CD4-positive, CD25-positive, alpha-beta regulatory T cell (primary cell): ENCODE measurements at regions not wholly inside any gene's neighbourhood (a gene's known extent, or its start where the extent isn't known, plus 50 kb on each side); places are given as distances from the start of the nearest gene placed in this dataset.

Experiments
- ATAC-seq, 2 donors: fragments of 150-1000 bp; cut with Tn5 transposase; one replicate each; pipeline ENCODE4 v1.10.0; 2021; ENCODE audit warnings: low read depth in 2 of 2, moderate number of reproducible peaks in 2 of 2, moderate library complexity in 1 of 2
- DNase-seq, 3 donors: peaks; one replicate each; pipeline versions ENCODE4 v3.0.0 to v3.0.0-alpha.2; 2012 to 2022; ENCODE audit warnings: mixed read lengths in 1 of 3
- H3K27ac ChIP-seq: one replicate; pipeline ENCODE4 v1.7.0; 2013; ENCODE audit warnings: mild to moderate bottlenecking, low read length; ENCODE audit not compliant: insufficient read depth, poor library complexity, severe bottlenecking
- H3K27me3 ChIP-seq: one replicate; pipeline ENCODE4 v1.7.0; 2013; ENCODE audit warnings: low read length; ENCODE audit not compliant: control insufficient read depth, insufficient read depth
- H3K36me3 ChIP-seq: one replicate; pipeline ENCODE4 v1.7.0; 2013; ENCODE audit warnings: mild to moderate bottlenecking, low read length, moderate library complexity; ENCODE audit not compliant: control insufficient read depth, insufficient read depth
- H3K4me1 ChIP-seq: 2 replicates; pipeline ENCODE4 v1.7.0; 2013; ENCODE audit warnings: mild to moderate bottlenecking, low read length; ENCODE audit not compliant: insufficient read depth, control insufficient read depth, poor library complexity, severe bottlenecking
- H3K4me3 ChIP-seq: one replicate; pipeline ENCODE4 v1.7.0; 2013; ENCODE audit warnings: low read depth, mild to moderate bottlenecking, low read length, moderate library complexity
- H3K9me3 ChIP-seq, 2 experiments: 1 replicate in 1 of 2; 2 replicates in 1 of 2; pipeline ENCODE4 v1.7.0; 2013; ENCODE audit warnings: low read length in 2 of 2, mild to moderate bottlenecking in 1 of 2, moderate library complexity in 1 of 2; ENCODE audit not compliant: control insufficient read depth in 2 of 2
- H3K27ac Mint-ChIP-seq, 3 donors: one replicate each; pipeline ENCODE4 v1.8.0; 2020 to 2022; ENCODE audit warnings: mild to moderate bottlenecking in 3 of 3, mixed read lengths in 3 of 3, moderate library complexity in 2 of 3
- H3K27me3 Mint-ChIP-seq: one replicate; pipeline ENCODE4 v1.8.0; 2022; ENCODE audit warnings: mild to moderate bottlenecking, mixed read lengths
- H3K36me3 Mint-ChIP-seq: one replicate; pipeline ENCODE4 v1.8.0; 2020; ENCODE audit warnings: mixed read lengths
- H3K4me1 Mint-ChIP-seq, 4 donors: one replicate each; pipeline ENCODE4 v1.8.0; 2020 to 2022; ENCODE audit warnings: mixed read lengths in 4 of 4, mild to moderate bottlenecking in 1 of 4
- H3K4me3 Mint-ChIP-seq, 4 donors: one replicate each; pipeline ENCODE4 v1.8.0; 2020 to 2022; ENCODE audit warnings: mild to moderate bottlenecking in 4 of 4, mixed read lengths in 4 of 4, moderate library complexity in 3 of 4
- H3K9me3 Mint-ChIP-seq, 7 donors: one replicate each; pipeline ENCODE4 v1.8.0; 2020 to 2022; ENCODE audit warnings: mixed read lengths in 7 of 7, mild to moderate bottlenecking in 3 of 7, moderate library complexity in 2 of 7

GRCh38 chr22:19619144-19620009, 94.9 kb upstream of the SEPTIN5 start:
- H3K27ac ChIP-seq = no peak overlapping the region

GRCh38 chr22:19620742-19621371, 93.4 kb upstream of the SEPTIN5 start:
- H3K4me1 Mint-ChIP-seq = peaks cover 0 to 13% (median under 1%) of the 10 kb centered on the region in 4 donors
- H3K9me3 Mint-ChIP-seq = no peaks in the 10 kb centered on the region
- ATAC-seq (no peak), DNase-seq (no peak)
- H3K36me3 Mint-ChIP-seq = no peaks in the 10 kb centered on the region
- H3K27ac Mint-ChIP-seq = peak overlapping the region in 1 of 3 donors; percentile 69
- H3K27me3 ChIP-seq = no peaks in the 10 kb centered on the region
- no peak overlapping the region for H3K4me3 ChIP-seq
- no peak overlapping the region for H3K4me3 Mint-ChIP-seq
- no peak overlapping the region for H3K27ac ChIP-seq
- no peaks in the 10 kb centered on the region for H3K4me1 ChIP-seq
- H3K36me3 ChIP-seq = no peaks in the 10 kb centered on the region
- no peaks in the 10 kb centered on the region for H3K27me3 Mint-ChIP-seq
- H3K9me3 ChIP-seq = no peaks in the 10 kb centered on the region

More at GRCh38 chr22:19619144-19620009, 94.9 kb upstream of the SEPTIN5 start:
- Histone ChIP-seq H3K36me3 (no peaks in the 10 kb centered on the region), H3K4me3 (no peak overlapping the region), H3K9me3 (no peaks in the 10 kb centered on the region), H3K4me1 (no peaks in the 10 kb centered on the region), H3K27me3 (no peaks in the 10 kb centered on the region)
- ATAC-seq = no peak
- Mint-ChIP-seq H3K27me3 (no peaks in the 10 kb centered on the region), H3K4me1 (peaks cover 0 to 13% (median under 1%) of the 10 kb centered on the region in 4 donors), H3K9me3 (no peaks in the 10 kb centered on the region), H3K27ac (peak overlapping the region in 1 of 3 donors; percentile 22), H3K36me3 (no peaks in the 10 kb centered on the region), H3K4me3 (no peak overlapping the region)
- DNase-seq = peak in 1 of 3 donors; percentile 53

GRCh38 chr22:19621373-19622060, 92.8 kb upstream of the SEPTIN5 start:
- no peaks in the 10 kb centered on the region for H3K9me3 Mint-ChIP-seq
- no peaks in the 10 kb centered on the region for H3K36me3 Mint-ChIP-seq
- Histone ChIP-seq H3K4me3 (no peak overlapping the region), H3K27ac (no peak overlapping the region), H3K4me1 (no peaks in the 10 kb centered on the region), H3K9me3 (no peaks in the 10 kb centered on the region), H3K36me3 (no peaks in the 10 kb centered on the region), H3K27me3 (no peaks in the 10 kb centered on the region)
- peaks cover 0 to 13% (median under 1%) of the 10 kb centered on the region in 4 donors for H3K4me1 Mint-ChIP-seq
- no peak for DNase-seq
- ATAC-seq = no peak
- H3K27ac Mint-ChIP-seq = peak overlapping the region in 1 of 3 donors; percentile 10
- H3K4me3 Mint-ChIP-seq = no peak overlapping the region
- no peaks in the 10 kb centered on the region for H3K27me3 Mint-ChIP-seq

- H3K9me3 Mint-ChIP-seq = no peaks in the 10 kb centered on the region
- H3K27me3 ChIP-seq = no peaks in the 10 kb centered on the region
- ATAC-seq = peak in 1 of 2 donors; percentile 34
- no peaks in the 10 kb centered on the region for H3K36me3 Mint-ChIP-seq
- peaks cover 0 to 13% (median 0%) of the 10 kb centered on the region in 4 donors for H3K4me1 Mint-ChIP-seq
- H3K27ac ChIP-seq = no peak overlapping the region
- DNase-seq = no peak
- no peaks in the 10 kb centered on the region for H3K9me3 ChIP-seq
- no peaks in the 10 kb centered on the region for H3K36me3 ChIP-seq
- H3K4me3 ChIP-seq = no peak overlapping the region
- H3K27ac Mint-ChIP-seq = peak overlapping the region in 1 of 3 donors; percentile 44
- no peak overlapping the region for H3K4me3 Mint-ChIP-seq
- no peaks in the 10 kb centered on the region for H3K4me1 ChIP-seq
- H3K27me3 Mint-ChIP-seq = no peaks in the 10 kb centered on the region
Observed at GRCh38 chr22:19622061-19622441, 92.3 kb upstream of the SEPTIN5 start.

- Mint-ChIP-seq H3K9me3 (no peaks in the 10 kb centered on the region), H3K4me1 (peaks cover 0 to 3% (median 1%) of the 10 kb centered on the region in 4 donors), H3K36me3 (no peaks in the 10 kb centered on the region), H3K4me3 (no peak overlapping the region), H3K27me3 (no peaks in the 10 kb centered on the region), H3K27ac (no peak overlapping the region)
- ATAC-seq (no peak), DNase-seq (no peak)
- Histone ChIP-seq H3K27me3 (no peaks in the 10 kb centered on the region), H3K4me3 (no peak overlapping the region), H3K27ac (no peak overlapping the region), H3K36me3 (no peaks in the 10 kb centered on the region), H3K9me3 (no peaks in the 10 kb centered on the region), H3K4me1 (peaks cover 4% of the 10 kb centered on the region)
Observed at GRCh38 chr22:19625331-19626041, 88.8 kb upstream of the SEPTIN5 start.

GRCh38 chr22:19626042-19626587, 88.2 kb upstream of the SEPTIN5 start:
- no peaks in the 10 kb centered on the region for H3K36me3 Mint-ChIP-seq
- H3K9me3 Mint-ChIP-seq = no peaks in the 10 kb centered on the region
- peaks cover 0 to 3% (median 1%) of the 10 kb centered on the region in 4 donors for H3K4me1 Mint-ChIP-seq
- no peaks in the 10 kb centered on the region for H3K27me3 Mint-ChIP-seq
- Histone ChIP-seq H3K9me3 (no peaks in the 10 kb centered on the region), H3K4me3 (no peak overlapping the region), H3K4me1 (peaks cover 4% of the 10 kb centered on the region), H3K36me3 (no peaks in the 10 kb centered on the region), H3K27ac (no peak overlapping the region), H3K27me3 (no peaks in the 10 kb centered on the region)
- DNase-seq (no peak), ATAC-seq (no peak)
- peak overlapping the region in 1 of 3 donors; percentile 38 for H3K27ac Mint-ChIP-seq
- H3K4me3 Mint-ChIP-seq = no peak overlapping the region

- Histone ChIP-seq H3K36me3 (no peaks in the 10 kb centered on the region), H3K4me3 (no peak overlapping the region), H3K27me3 (no peaks in the 10 kb centered on the region), H3K27ac (no peak overlapping the region), H3K4me1 (peaks cover 4% of the 10 kb centered on the region), H3K9me3 (no peaks in the 10 kb centered on the region)
- no peaks in the 10 kb centered on the region for H3K36me3 Mint-ChIP-seq
- no peaks in the 10 kb centered on the region for H3K9me3 Mint-ChIP-seq
- ATAC-seq (no peak), DNase-seq (no peak)
- no peak overlapping the region for H3K27ac Mint-ChIP-seq
- no peak overlapping the region for H3K4me3 Mint-ChIP-seq
- H3K4me1 Mint-ChIP-seq = peaks cover 0 to 3% (median 1%) of the 10 kb centered on the region in 4 donors
- no peaks in the 10 kb centered on the region for H3K27me3 Mint-ChIP-seq
Observed at GRCh38 chr22:19626666-19627065, 87.6 kb upstream of the SEPTIN5 start.
